Upper lobe of right lung (tissue), 1 donor: ENCODE measurements at regions not wholly inside any gene's neighbourhood (a gene's known extent, or its start where the extent isn't known, plus 50 kb on each side); places are given as distances from the start of the nearest gene placed in this dataset.
A peak's percentile ranks its signal among the peaks of the same experiment; 100 is the strongest.

Experiments
- ATAC-seq: fragments of 200-7000 bp; cut with Tn5 transposase; one replicate; pipeline ENCODE4 v1.9.1; 2020; ENCODE audit warnings: mild to moderate bottlenecking, moderate library complexity
- DNase-seq: peaks from one replicate; pipeline ENCODE4 v3.0.0-alpha.2; 2020
- H3K27ac ChIP-seq: fragments of 200-600 bp; one replicate; pipeline ENCODE4 v1.8.0; 2022
- H3K27me3 ChIP-seq: fragments of 200-600 bp; one replicate; pipeline ENCODE4 v1.8.0; 2022; ENCODE audit warnings: mild to moderate bottlenecking
- H3K36me3 ChIP-seq: fragments of 200-600 bp; one replicate; pipeline ENCODE4 v1.8.0; 2022
- H3K4me1 ChIP-seq: fragments of 200-600 bp; one replicate; pipeline ENCODE4 v1.8.0; 2022
- H3K4me3 ChIP-seq: fragments of 200-600 bp; one replicate; pipeline ENCODE4 v1.8.0; 2022; ENCODE audit warnings: mild to moderate bottlenecking
- H3K9me3 ChIP-seq: fragments of 200-600 bp; one replicate; pipeline ENCODE4 v1.8.0; 2022
- intact Hi-C: fragments of 100-400 bp; cut with DNase I; formaldehyde crosslinking; loops from one replicate; pipeline ENCODE4 v1.11.0; 2022
- TF ChIP-seq, protein P1 (sequence below): fragments of 200-600 bp; IDR thresholded peaks from one replicate; pipeline ENCODE4 v1.8.0; 2022; ENCODE audit warnings: antibody characterized with exemption
- donor health status: DM: no; HTN: yes; CAD: no; lungs with severe emphysema.

- Histone ChIP-seq H3K27me3 (no peaks in the 10 kb centered on the region), H3K36me3 (no peaks in the 10 kb centered on the region), H3K27ac (no peak overlapping the region), H3K4me1 (no peaks in the 10 kb centered on the region), H3K4me3 (no peak overlapping the region), H3K9me3 (no peaks in the 10 kb centered on the region)
- TF ChIP-seq, protein P1, sequence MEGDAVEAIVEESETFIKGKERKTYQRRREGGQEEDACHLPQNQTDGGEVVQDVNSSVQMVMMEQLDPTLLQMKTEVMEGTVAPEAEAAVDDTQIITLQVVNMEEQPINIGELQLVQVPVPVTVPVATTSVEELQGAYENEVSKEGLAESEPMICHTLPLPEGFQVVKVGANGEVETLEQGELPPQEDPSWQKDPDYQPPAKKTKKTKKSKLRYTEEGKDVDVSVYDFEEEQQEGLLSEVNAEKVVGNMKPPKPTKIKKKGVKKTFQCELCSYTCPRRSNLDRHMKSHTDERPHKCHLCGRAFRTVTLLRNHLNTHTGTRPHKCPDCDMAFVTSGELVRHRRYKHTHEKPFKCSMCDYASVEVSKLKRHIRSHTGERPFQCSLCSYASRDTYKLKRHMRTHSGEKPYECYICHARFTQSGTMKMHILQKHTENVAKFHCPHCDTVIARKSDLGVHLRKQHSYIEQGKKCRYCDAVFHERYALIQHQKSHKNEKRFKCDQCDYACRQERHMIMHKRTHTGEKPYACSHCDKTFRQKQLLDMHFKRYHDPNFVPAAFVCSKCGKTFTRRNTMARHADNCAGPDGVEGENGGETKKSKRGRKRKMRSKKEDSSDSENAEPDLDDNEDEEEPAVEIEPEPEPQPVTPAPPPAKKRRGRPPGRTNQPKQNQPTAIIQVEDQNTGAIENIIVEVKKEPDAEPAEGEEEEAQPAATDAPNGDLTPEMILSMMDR: no peak
- intact Hi-C loops: no loop called here
- DNase-seq: no peak
- no peak for ATAC-seq
Observed at GRCh38 chr1:157292809-157293564, 154.8 kb upstream of the ETV3 start.

- no peaks in the 10 kb centered on the region for H3K9me3 ChIP-seq
- no peaks in the 10 kb centered on the region for H3K4me1 ChIP-seq
- H3K27me3 ChIP-seq: no peaks in the 10 kb centered on the region
- H3K4me3 ChIP-seq: no peak overlapping the region
- ATAC-seq (no peak), DNase-seq (no peak)
- H3K36me3 ChIP-seq: no peaks in the 10 kb centered on the region
- intact Hi-C loops: no loop called here
- TF ChIP-seq, protein P1: no peak
- H3K27ac ChIP-seq: no peak overlapping the region
Observed at GRCh38 chr1:157292302-157292701, 154.1 kb upstream of the ETV3 start.

DNA sequence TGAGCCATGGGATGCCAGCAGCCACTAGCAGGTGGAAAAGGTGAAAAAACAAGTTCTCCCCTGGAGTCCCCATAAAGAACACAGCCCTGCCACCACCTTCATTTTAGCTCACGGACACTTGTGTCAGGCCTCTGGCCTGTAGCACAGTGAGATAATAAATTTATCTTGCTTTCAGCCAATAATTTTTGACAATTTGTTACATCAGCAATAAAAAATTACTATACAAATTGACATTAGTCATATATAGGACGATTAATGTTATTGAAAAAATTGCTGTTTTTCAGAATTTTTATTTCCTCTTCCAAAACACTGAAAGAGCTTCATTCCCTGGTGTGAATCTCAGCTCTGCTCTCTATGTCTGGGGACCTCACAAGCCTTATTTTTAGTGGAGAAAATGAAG, 152.9 kb upstream of the ETV3 start:
- ATAC-seq: no peak
- H3K4me1 ChIP-seq: no peaks in the 10 kb centered on the region

GRCh38 chr1:157289424-157290105, 151.4 kb upstream of the ETV3 start:
- H3K4me3 ChIP-seq: no peak overlapping the region
- H3K27ac ChIP-seq: no peak overlapping the region
- ATAC-seq (no peak), DNase-seq (no peak)
- TF ChIP-seq, protein P1: no peak
- no peaks in the 10 kb centered on the region for H3K9me3 ChIP-seq
- intact Hi-C loops: no loop called here
- no peaks in the 10 kb centered on the region for H3K36me3 ChIP-seq
- H3K4me1 ChIP-seq: no peaks in the 10 kb centered on the region
- no peaks in the 10 kb centered on the region for H3K27me3 ChIP-seq

More for the DNA sequence above, 152.9 kb upstream of the ETV3 start:
- Histone ChIP-seq H3K9me3 (no peaks in the 10 kb centered on the region), H3K36me3 (no peaks in the 10 kb centered on the region), H3K4me3 (no peak overlapping the region), H3K27me3 (no peaks in the 10 kb centered on the region), H3K27ac (no peak overlapping the region)
- TF ChIP-seq, protein P1: no peak
- no peak for DNase-seq
- intact Hi-C loops: no loop called here

- Histone ChIP-seq H3K4me1 (no peaks in the 10 kb centered on the region), H3K27me3 (no peaks in the 10 kb centered on the region), H3K4me3 (no peak overlapping the region), H3K9me3 (no peaks in the 10 kb centered on the region), H3K36me3 (no peaks in the 10 kb centered on the region), H3K27ac (no peak overlapping the region)
- peak; percentile 70 for ATAC-seq
- no peak for DNase-seq
- TF ChIP-seq, protein P1: no peak
- intact Hi-C loops: no loop called here
Observed at GRCh38 chr1:157288996-157289395, 150.8 kb upstream of the ETV3 start.
